Liver (tissue), 8 donors: ENCODE measurements at regions not wholly inside any gene's neighbourhood (a gene's known extent, or its start where the extent isn't known, plus 50 kb on each side); places are given as distances from the start of the nearest gene placed in this dataset.

Source experiments
- DNase-seq: peaks from one replicate; pipeline ENCODE4 v3.0.0-alpha.2; 2017; ENCODE audit warnings: low spot score
- H3K27ac ChIP-seq, 2 donors: one replicate each; pipeline ENCODE4 v1.7.0; 2013; ENCODE audit warnings: inconsistent platforms in 2 of 2, low read length in 2 of 2, control low read depth in 1 of 2, low read depth in 1 of 2, mild to moderate bottlenecking in 1 of 2
- H3K27me3 ChIP-seq, 4 donors: one replicate each; pipeline versions ENCODE4 v1.6.1 to v1.7.0; 2013; ENCODE audit warnings: low read length in 3 of 4, inconsistent platforms in 1 of 4, mild to moderate bottlenecking in 1 of 4, moderate library complexity in 1 of 4; ENCODE audit not compliant: control insufficient read depth in 4 of 4, insufficient read depth in 4 of 4
- H3K36me3 ChIP-seq, 4 donors: one replicate each; pipeline versions ENCODE4 v1.6.1 to v1.7.0; 2013; ENCODE audit warnings: low read length in 3 of 4, mild to moderate bottlenecking in 3 of 4, low read depth in 1 of 4, moderate library complexity in 1 of 4; ENCODE audit not compliant: control insufficient read depth in 4 of 4, insufficient read depth in 3 of 4
- H3K4me1 ChIP-seq, 4 donors: one replicate each; pipeline versions ENCODE4 v1.6.1 to v1.7.0; 2013; ENCODE audit warnings: low read length in 3 of 4, mild to moderate bottlenecking in 3 of 4, moderate library complexity in 1 of 4; ENCODE audit not compliant: control insufficient read depth in 4 of 4, insufficient read depth in 4 of 4
- H3K4me3 ChIP-seq, 3 donors: one replicate each; pipeline versions ENCODE4 v1.6.1 to v1.7.0; 2013; ENCODE audit warnings: low read length in 3 of 3, control low read depth in 1 of 3, low read depth in 1 of 3, mild to moderate bottlenecking in 1 of 3
- H3K9ac ChIP-seq, 2 donors: one replicate each; pipeline ENCODE4 v1.7.0; 2013; ENCODE audit warnings: low read length in 2 of 2, mild to moderate bottlenecking in 2 of 2, moderate library complexity in 2 of 2, control low read depth in 1 of 2, low read depth in 1 of 2
- H3K9me3 ChIP-seq, 4 donors: one replicate each; pipeline versions ENCODE4 v1.6.1 to v1.7.0; 2013; ENCODE audit warnings: low read length in 3 of 4; ENCODE audit not compliant: control insufficient read depth in 4 of 4
- EGR1 ChIP-seq, 2 donors: IDR thresholded peaks; 2 replicates each; pipeline ENCODE4 v1.6.1; 2016 to 2018; ENCODE audit warnings: antibody characterized with exemption in 2 of 2, low read depth in 2 of 2
- FOXA1 ChIP-seq: IDR thresholded peaks from 2 replicates; pipeline ENCODE4 v1.6.1; 2016; ENCODE audit warnings: antibody characterized with exemption
- FOXA2 ChIP-seq: IDR thresholded peaks from 2 replicates; pipeline ENCODE4 v1.6.1; 2016; ENCODE audit warnings: antibody characterized with exemption
- GABPA ChIP-seq, 2 donors: IDR thresholded peaks in 1 of 2; conservative IDR thresholded peaks in 1 of 2; 2 replicates each; pipeline ENCODE4 v1.6.1; 2016; ENCODE audit warnings: antibody characterized with exemption in 2 of 2, mild to moderate bottlenecking in 1 of 2, moderate library complexity in 1 of 2
- HNF4A ChIP-seq, 2 donors: conservative IDR thresholded peaks; 2 replicates each; pipeline ENCODE4 v1.6.1; 2016; ENCODE audit warnings: antibody characterized with exemption in 2 of 2, mild to moderate bottlenecking in 2 of 2
- HNF4G ChIP-seq: IDR thresholded peaks from 2 replicates; pipeline ENCODE4 v1.6.1; 2016; ENCODE audit warnings: antibody characterized with exemption
- JUND ChIP-seq, 2 donors: IDR thresholded peaks; 2 replicates each; pipeline ENCODE4 v1.6.1; 2016; ENCODE audit warnings: antibody characterized with exemption in 2 of 2
- NR2F2 ChIP-seq: IDR thresholded peaks from 2 replicates; pipeline ENCODE4 v1.6.1; 2016; ENCODE audit warnings: antibody characterized with exemption
- RAD21 ChIP-seq, 2 donors: IDR thresholded peaks; 2 replicates each; pipeline ENCODE4 v1.6.1; 2016; ENCODE audit warnings: antibody characterized with exemption in 2 of 2, mild to moderate bottlenecking in 2 of 2
- RXRA ChIP-seq, 2 donors: IDR thresholded peaks; 2 replicates each; pipeline ENCODE4 v1.6.1; 2017 to 2018; ENCODE audit warnings: antibody characterized with exemption in 2 of 2, mild to moderate bottlenecking in 1 of 2
- SP1 ChIP-seq: IDR thresholded peaks from 2 replicates; pipeline ENCODE4 v1.6.1; 2018; ENCODE audit warnings: antibody characterized with exemption, mild to moderate bottlenecking
- YY1 ChIP-seq: IDR thresholded peaks from 2 replicates; pipeline ENCODE4 v1.6.1; 2016; ENCODE audit warnings: antibody characterized with exemption, mild to moderate bottlenecking
- WGBS: extraction: QIAGEN DNeasy Blood & Tissue Kit; methylation state at CpG from one replicate; pipeline ENCODE4 v1.1.7; 2013; 5-methylcytosine and 5-hydroxymethylcytosine counted together
- TF ChIP-seq, protein P1 (sequence below): fragments of 150-350 bp; IDR thresholded peaks from 2 replicates; pipeline ENCODE4 v1.5.1; 2017; ENCODE audit warnings: improper control_type of control experiment, low read depth, low read length; ENCODE audit not compliant: missing input control
- TF ChIP-seq, protein P2 (sequence below): IDR thresholded peaks from 2 replicates; pipeline ENCODE4 v1.6.1; 2016; ENCODE audit warnings: antibody characterized with exemption
- TF ChIP-seq, protein P3 (sequence below): IDR thresholded peaks from 2 replicates; pipeline ENCODE4 v1.6.1; 2016; ENCODE audit warnings: antibody characterized with exemption
- TF ChIP-seq, protein P4 (sequence below): IDR thresholded peaks from 2 replicates; pipeline ENCODE4 v1.6.1; 2016; ENCODE audit warnings: antibody characterized with exemption
- TF ChIP-seq, protein P5 (sequence below): IDR thresholded peaks from 2 replicates; pipeline ENCODE4 v1.6.1; 2016; ENCODE audit warnings: antibody characterized with exemption, mild to moderate bottlenecking
- donor health status: healthy.
- donor health status: healthy.
- donor health status: healthy.
- donor health status: healthy.
- donor health status: healthy.

DNA sequence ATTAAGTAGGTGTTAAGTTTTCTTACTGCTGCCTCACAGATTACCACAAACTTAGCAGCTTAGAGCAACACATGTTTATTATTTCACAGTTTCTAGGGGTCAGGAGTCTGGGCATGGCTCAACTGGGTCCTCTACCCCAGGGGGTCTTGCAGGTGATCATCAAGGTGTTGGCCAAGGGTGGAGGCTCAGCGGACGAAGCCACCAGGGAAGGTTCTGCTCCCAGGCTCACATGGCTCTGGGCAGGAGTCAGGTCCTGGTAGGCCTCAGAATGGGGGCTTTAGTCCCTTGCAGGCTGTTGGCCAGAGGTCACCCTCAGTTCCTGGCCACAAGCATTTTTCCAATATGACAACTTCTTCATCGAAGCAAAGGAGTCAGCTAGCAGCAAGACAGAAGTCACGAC, 362.5 kb downstream of the PREX1 start:
- Histone ChIP-seq H3K4me3 (no peak overlapping the region), H3K27me3 (no peaks in the 10 kb centered on the region), H3K9ac (no peak overlapping the region), H3K27ac (no peak overlapping the region), H3K36me3 (no peaks in the 10 kb centered on the region), H3K9me3 (no peaks in the 10 kb centered on the region), H3K4me1 (no peaks in the 10 kb centered on the region)
- WGBS: 91% methylated on average over 4 of the region's 4 CpGs
- TF ChIP-seq RAD21 (IDR thresholded peaks at IDR 0.05) (no peak), EGR1 (IDR thresholded peaks at IDR 0.05; ENCODE audit: low read depth in 2 of 2) (no peak), NR2F2 (no peak), HNF4A (conservative IDR thresholded peaks at IDR 0.05) (no peak)
- no peak for DNase-seq

DNA sequence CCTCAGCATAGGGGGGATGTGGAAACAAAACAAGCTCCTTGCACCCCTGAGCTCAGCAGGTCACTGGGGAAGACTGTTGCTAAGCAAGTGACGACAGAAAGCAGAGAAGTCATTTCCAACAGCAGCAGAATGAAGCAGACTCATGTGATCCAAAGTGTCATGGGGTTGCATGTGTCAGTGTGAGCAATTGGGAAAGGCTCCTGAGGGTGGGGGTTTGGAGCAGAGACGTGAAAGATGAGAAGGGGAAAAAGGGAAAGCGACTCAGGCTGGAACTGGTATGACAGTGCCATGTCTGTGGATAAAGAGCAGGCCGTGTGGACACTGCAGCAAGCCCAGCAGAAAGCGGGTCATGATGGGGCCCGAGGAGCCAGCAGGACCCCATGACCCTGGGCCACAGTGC, 363.9 kb downstream of the PREX1 start:
- no peaks in the 10 kb centered on the region for H3K27me3 ChIP-seq
- no peaks in the 10 kb centered on the region for H3K36me3 ChIP-seq
- H3K27ac ChIP-seq: no peak overlapping the region
- TF ChIP-seq HNF4G (no peak), FOXA2 (no peak), JUND (IDR thresholded peaks at IDR 0.05) (no peak), YY1 (no peak), EGR1 (IDR thresholded peaks at IDR 0.05; ENCODE audit: low read depth in 2 of 2) (no peak), FOXA1 (no peak), RXRA (IDR thresholded peaks at IDR 0.05) (no peak)
- TF ChIP-seq, protein P1, sequence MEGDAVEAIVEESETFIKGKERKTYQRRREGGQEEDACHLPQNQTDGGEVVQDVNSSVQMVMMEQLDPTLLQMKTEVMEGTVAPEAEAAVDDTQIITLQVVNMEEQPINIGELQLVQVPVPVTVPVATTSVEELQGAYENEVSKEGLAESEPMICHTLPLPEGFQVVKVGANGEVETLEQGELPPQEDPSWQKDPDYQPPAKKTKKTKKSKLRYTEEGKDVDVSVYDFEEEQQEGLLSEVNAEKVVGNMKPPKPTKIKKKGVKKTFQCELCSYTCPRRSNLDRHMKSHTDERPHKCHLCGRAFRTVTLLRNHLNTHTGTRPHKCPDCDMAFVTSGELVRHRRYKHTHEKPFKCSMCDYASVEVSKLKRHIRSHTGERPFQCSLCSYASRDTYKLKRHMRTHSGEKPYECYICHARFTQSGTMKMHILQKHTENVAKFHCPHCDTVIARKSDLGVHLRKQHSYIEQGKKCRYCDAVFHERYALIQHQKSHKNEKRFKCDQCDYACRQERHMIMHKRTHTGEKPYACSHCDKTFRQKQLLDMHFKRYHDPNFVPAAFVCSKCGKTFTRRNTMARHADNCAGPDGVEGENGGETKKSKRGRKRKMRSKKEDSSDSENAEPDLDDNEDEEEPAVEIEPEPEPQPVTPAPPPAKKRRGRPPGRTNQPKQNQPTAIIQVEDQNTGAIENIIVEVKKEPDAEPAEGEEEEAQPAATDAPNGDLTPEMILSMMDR: no peak
- TF ChIP-seq, protein P2, sequence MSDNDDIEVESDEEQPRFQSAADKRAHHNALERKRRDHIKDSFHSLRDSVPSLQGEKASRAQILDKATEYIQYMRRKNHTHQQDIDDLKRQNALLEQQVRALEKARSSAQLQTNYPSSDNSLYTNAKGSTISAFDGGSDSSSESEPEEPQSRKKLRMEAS: no peak
- TF ChIP-seq, protein P3, sequence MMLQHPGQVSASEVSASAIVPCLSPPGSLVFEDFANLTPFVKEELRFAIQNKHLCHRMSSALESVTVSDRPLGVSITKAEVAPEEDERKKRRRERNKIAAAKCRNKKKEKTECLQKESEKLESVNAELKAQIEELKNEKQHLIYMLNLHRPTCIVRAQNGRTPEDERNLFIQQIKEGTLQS: no peak
- WGBS: 79% methylated on average over 6 of the region's 6 CpGs
- no peak overlapping the region for H3K4me3 ChIP-seq
- no peaks in the 10 kb centered on the region for H3K4me1 ChIP-seq
- no peak overlapping the region for H3K9ac ChIP-seq
- no peak for DNase-seq
- H3K9me3 ChIP-seq: no peaks in the 10 kb centered on the region

DNA sequence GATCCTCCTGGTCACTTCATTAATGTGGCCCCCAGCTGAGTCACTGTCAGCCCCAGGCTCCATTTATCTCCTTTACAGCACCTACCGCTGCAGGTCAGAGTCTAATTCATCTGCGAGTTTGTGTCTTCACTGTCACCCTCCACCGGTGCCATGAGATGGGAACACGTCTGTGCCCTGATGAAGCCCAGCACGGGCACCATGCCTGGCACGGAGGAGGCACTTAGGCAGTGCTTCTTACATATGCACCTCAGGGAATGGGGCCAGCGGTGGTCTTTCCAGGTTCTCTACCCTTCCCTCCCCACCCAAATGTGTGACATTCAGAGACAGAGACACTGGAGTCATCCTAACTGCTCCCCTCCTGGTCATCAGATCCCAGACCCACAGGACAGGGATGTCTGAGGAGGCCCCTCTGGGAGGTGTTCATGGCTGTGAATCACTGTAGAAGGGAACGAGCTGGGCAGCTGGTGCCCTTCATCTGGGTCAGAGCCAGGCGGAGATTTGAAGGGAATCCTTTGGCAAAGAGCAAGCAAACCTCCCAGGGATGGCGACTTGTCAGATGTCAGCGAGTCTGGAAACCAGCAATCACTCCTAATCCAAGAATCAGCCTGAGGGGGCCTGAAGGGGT, 364.6 kb downstream of the PREX1 start:
- Histone ChIP-seq H3K27me3 (no peaks in the 10 kb centered on the region), H3K4me1 (no peaks in the 10 kb centered on the region), H3K36me3 (no peaks in the 10 kb centered on the region), H3K27ac (no peak overlapping the region), H3K9ac (no peak overlapping the region), H3K9me3 (no peaks in the 10 kb centered on the region), H3K4me3 (no peak overlapping the region)
- 77% methylated on average over 11 of the region's 11 CpGs for WGBS
- no peak for DNase-seq
- TF ChIP-seq NR2F2 (no peak), FOXA2 (no peak), GABPA (IDR thresholded peaks at IDR 0.05 in 1 of 2, conservative IDR thresholded peaks at IDR 0.05 in 1 of 2) (no peak), EGR1 (IDR thresholded peaks at IDR 0.05; ENCODE audit: low read depth in 2 of 2) (no peak), HNF4G (no peak), RAD21 (IDR thresholded peaks at IDR 0.05) (no peak), SP1 (no peak), JUND (IDR thresholded peaks at IDR 0.05) (no peak), RXRA (IDR thresholded peaks at IDR 0.05) (no peak), YY1 (no peak)
- TF ChIP-seq, protein P3: no peak
- TF ChIP-seq, protein P4, sequence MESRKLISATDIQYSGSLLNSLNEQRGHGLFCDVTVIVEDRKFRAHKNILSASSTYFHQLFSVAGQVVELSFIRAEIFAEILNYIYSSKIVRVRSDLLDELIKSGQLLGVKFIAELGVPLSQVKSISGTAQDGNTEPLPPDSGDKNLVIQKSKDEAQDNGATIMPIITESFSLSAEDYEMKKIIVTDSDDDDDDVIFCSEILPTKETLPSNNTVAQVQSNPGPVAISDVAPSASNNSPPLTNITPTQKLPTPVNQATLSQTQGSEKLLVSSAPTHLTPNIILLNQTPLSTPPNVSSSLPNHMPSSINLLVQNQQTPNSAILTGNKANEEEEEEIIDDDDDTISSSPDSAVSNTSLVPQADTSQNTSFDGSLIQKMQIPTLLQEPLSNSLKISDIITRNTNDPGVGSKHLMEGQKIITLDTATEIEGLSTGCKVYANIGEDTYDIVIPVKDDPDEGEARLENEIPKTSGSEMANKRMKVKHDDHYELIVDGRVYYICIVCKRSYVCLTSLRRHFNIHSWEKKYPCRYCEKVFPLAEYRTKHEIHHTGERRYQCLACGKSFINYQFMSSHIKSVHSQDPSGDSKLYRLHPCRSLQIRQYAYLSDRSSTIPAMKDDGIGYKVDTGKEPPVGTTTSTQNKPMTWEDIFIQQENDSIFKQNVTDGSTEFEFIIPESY: no peak
- TF ChIP-seq, protein P5, sequence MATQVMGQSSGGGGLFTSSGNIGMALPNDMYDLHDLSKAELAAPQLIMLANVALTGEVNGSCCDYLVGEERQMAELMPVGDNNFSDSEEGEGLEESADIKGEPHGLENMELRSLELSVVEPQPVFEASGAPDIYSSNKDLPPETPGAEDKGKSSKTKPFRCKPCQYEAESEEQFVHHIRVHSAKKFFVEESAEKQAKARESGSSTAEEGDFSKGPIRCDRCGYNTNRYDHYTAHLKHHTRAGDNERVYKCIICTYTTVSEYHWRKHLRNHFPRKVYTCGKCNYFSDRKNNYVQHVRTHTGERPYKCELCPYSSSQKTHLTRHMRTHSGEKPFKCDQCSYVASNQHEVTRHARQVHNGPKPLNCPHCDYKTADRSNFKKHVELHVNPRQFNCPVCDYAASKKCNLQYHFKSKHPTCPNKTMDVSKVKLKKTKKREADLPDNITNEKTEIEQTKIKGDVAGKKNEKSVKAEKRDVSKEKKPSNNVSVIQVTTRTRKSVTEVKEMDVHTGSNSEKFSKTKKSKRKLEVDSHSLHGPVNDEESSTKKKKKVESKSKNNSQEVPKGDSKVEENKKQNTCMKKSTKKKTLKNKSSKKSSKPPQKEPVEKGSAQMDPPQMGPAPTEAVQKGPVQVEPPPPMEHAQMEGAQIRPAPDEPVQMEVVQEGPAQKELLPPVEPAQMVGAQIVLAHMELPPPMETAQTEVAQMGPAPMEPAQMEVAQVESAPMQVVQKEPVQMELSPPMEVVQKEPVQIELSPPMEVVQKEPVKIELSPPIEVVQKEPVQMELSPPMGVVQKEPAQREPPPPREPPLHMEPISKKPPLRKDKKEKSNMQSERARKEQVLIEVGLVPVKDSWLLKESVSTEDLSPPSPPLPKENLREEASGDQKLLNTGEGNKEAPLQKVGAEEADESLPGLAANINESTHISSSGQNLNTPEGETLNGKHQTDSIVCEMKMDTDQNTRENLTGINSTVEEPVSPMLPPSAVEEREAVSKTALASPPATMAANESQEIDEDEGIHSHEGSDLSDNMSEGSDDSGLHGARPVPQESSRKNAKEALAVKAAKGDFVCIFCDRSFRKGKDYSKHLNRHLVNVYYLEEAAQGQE: no peak
- TF ChIP-seq, protein P2: no peak
